ENCODE measurements at regions not wholly inside any gene's neighbourhood (a gene's known extent, or its start where the extent isn't known, plus 50 kb on each side); places are given as distances from the start of the nearest gene placed in this dataset.

GRCh38 chr1:238201992-238202391 is 311.3 kb upstream of the ZP4 start:
- DNase-seq (ENCODE audit: low read depth) = no peak

DNA sequence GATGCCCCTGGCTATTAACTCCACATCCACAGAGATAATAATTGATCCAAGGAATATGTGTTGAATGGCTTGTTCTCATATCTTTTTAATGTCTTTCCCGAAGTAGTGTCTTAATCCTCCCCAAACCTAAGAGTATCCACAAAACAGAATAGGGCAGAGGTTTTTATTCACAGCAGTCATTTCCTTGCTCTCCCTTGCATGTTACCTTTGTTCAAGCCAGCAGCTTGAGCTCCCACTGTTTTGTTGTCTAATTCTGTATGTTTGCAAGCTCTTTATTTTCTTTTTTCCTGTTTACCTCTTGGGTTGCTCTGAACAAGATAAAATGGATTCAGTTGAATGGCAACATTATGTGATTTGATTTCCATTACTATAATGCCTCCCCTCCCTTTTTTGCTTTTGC is 308.6 kb upstream of the ZP4 start:
- no peak for DNase-seq (ENCODE audit: low read depth)

DNA sequence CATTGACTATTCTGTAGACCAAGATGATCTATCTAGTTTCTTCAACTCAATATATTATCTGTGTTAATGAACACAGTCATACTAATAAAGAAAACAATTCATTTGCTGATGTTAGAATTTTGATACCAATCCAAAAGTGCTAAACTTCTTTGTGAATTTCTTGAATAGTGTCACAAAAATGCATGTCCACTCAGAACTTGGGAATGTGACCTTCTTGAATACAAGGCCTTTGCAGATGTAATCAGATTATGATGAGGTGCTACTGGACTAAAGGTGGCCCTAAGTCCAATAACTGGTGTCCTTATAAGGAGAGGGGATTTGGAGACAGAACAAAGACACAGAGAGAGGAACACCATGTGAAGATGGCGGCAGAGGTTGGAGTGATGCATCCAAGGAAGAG is 305.8 kb upstream of the ZP4 start:
- peak; percentile 4 for DNase-seq (ENCODE audit: low read depth)

GRCh38 chr1:238191170-238191569 is 300.4 kb upstream of the ZP4 start:
- DNase-seq (ENCODE audit: low read depth) = no peak

DNA sequence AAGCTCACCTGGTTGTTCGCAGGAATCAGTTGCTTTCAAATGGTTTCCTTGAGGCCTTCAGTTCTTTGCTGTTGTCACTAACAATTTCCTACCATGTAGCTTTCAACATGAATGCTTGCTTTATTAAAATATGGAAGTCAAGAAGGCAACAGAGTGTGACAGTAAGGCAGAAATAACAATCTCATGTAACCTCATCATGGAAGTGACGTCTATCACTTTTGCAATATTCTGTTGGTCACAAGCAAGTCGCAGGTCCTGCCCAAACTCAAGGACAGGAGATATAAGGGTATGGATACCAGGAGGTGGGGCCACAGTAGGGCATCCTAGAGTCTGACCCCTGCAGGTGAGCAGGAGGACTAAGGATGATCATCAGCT is 296.8 kb upstream of the ZP4 start:
- DNase-seq (ENCODE audit: low read depth) = no peak

- no peak for DNase-seq (ENCODE audit: low read depth)
Observed at GRCh38 chr1:238186887-238187574, 296.3 kb upstream of the ZP4 start.

DNA sequence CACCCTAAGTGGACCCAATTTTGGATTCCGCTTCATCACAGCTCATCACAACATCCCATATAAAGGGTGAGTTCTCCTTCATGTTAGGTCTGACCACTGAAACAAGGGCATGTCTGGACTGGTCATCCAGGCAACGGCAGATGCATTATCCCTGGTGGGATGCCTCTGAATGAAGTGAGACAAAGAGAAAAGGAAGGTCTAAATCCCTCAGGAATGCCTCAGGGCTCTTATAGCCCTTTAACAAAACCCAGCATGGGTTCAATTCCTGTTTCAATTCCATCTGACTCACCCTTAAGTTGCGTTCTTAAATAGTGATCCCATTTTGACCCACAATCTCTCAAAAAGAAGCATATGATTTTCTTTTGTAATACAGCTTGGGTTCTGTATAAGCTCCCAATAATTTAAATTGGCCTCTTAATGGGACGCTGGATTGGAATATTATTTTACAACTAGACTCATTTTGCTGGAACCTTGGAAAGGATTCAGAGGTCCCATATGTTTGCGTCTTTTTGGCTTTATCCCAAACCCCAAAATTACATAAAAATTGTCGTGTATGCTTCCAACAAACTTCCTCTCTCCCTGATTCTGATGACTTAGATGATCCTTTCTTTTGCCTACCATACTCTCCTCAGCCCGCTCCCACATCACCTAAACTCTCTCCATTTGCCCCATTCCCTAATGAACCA is 287.4 kb upstream of the ZP4 start:
- peak; percentile 32 for DNase-seq (ENCODE audit: low read depth)

GRCh38 chr1:238177351-238177750 is 286.6 kb upstream of the ZP4 start:
- no peak for DNase-seq (ENCODE audit: low read depth)

DNA sequence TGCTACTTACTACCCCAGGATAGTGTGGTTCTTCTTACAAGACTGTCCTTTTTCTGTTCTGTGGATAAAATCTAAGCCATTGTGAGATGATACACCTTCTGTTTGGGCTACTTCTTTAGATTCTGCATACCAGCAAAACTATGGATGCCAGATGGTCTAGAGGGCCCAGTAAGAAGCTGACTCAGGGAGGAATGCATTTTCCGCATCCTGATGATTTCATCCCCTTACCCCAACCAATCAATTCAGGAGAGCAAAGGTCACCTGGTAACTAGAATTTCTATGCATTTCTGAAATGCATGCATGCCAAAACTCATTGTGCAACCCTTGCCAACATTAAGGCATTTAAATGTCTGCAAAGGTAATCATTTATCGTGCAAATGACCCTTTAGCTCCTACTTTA is 285.7 kb upstream of the ZP4 start:
- DNase-seq (ENCODE audit: low read depth) = no peak

GRCh38 chr1:238171985-238172384 is 281.3 kb upstream of the ZP4 start:
- DNase-seq (ENCODE audit: low read depth) = no peak

GRCh38 chr1:238161955-238162354 is 271.2 kb upstream of the ZP4 start:
- DNase-seq (ENCODE audit: low read depth) = no peak

GRCh38 chr1:238153939-238154338 is 263.2 kb upstream of the ZP4 start:
- DNase-seq (ENCODE audit: low read depth) = no peak

GRCh38 chr1:238153253-238153652 is 262.5 kb upstream of the ZP4 start:
- DNase-seq (ENCODE audit: low read depth) = no peak

DNA sequence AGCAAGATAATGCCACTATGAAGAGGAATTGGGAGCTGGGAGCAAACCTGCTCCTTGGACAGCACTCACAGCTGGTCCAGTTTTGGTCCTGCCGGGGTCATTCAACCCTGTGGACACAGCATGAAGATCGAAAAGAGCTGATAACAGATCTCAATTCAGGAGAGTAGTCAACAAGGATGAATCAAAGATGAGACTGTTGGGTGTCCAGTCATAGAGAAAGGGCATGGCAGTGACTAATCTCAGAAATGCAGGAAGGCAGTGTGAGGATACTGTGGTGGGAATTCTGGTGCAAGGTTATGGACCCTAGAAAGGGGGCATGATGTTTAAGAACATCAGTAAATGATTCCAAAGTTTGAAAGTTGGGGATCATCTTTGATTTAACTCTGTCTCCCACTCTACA is 261.4 kb upstream of the ZP4 start:
- DNase-seq (ENCODE audit: low read depth) = no peak

DNA sequence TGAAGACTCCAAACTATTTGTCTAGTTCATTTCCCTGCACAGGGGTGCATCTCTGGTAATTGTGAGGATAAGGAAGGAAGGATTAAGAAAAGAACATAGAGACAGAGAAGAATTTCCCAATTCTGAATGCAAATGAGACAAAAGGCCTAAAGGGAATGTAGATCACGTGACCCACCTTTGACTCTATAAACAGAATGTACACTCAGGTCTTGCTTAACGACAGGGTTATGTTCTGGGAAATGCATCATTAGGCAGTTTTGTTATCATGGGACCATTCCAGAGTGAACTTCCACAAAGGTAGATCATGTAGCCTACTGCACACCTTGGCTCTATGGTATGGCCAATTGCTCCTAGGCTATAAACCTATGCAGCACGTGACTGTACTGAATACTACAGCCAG is 252.3 kb upstream of the ZP4 start:
- no peak for DNase-seq (ENCODE audit: low read depth)

GRCh38 chr1:238141353-238141752 is 250.6 kb upstream of the ZP4 start:
- DNase-seq (ENCODE audit: low read depth) = no peak

GRCh38 chr1:238139713-238140112 is 249.0 kb upstream of the ZP4 start:
- DNase-seq (ENCODE audit: low read depth) = no peak

DNA sequence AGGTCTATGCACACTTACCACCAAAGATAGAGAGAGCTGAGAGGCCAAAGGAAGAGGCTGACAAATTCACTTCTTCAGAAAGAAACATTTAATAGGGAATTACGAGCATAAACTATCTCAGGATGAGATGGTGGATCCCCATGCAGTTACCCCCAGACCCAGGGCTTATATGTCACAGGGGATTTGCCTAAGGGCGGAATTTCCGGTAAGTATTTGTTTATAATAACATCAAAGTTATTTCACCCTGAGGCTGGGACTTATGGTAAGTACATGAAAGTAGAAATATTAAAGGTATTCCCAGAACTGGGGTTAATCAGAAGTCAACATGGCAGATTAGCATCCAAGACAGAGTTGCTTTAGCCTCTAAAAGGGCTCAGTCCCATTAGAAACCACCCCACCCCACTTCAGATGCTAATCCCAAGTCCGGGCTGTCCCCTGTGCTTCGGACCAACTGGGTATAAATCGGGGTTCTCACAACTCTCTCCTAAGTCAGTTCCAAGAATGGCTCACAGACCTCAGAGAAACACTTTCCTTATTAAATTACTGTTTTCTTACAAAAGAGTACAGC is 247.4 kb upstream of the ZP4 start:
- no peak for DNase-seq (ENCODE audit: low read depth)

- no peak for DNase-seq (ENCODE audit: low read depth)
Observed at GRCh38 chr1:238135708-238136664, 245.3 kb upstream of the ZP4 start.

GRCh38 chr1:238129677-238130076 is 239.0 kb upstream of the ZP4 start:
- no peak for DNase-seq (ENCODE audit: low read depth)

- DNase-seq (ENCODE audit: low read depth) = no peak
Observed at GRCh38 chr1:238123201-238123600, 232.5 kb upstream of the ZP4 start.

DNA sequence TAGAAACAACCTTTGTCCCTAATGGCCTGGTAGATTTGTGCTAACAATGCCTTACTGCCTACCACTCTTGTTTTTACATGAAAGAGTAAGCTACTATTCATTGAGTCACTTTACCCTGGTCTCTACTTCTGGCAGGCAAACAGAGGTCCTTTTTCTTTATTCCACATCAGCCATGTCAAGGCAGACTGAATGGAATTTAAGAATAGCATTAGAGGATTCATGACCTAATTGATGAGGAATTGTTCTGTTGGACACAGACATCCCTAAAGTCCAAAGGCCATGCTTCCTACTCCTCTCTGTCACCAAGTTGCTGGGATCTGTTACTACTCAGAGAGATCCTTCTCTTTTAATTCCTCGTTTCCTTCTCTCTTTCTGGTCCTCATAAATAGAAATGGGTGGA is 229.1 kb upstream of the ZP4 start:
- DNase-seq (ENCODE audit: low read depth) = no peak
